A673 (cell line): ENCODE measurements at regions not wholly inside any gene's neighbourhood (a gene's known extent, or its start where the extent isn't known, plus 50 kb on each side); places are given as distances from the start of the nearest gene placed in this dataset.

Experiments used
- BruUV-seq: library from RNA; stranded (reverse); fragments of 400-500 nt; replicated peaks from 2 replicates; lab custom pipeline; 2021; lab: Mats Ljungman, UMichigan
- CTCF ChIA-PET: fragments of 300-600 bp; sonication (Branson Sonifier 250); formaldehyde crosslinking; loops from one replicate; lab custom pipeline; 2022; ENCODE audit warnings: antibody characterized with exemption; lab: Charles Lee
- POLR2A ChIA-PET: fragments of 300-600 bp; sonication (Branson Sonifier 250); formaldehyde crosslinking; loops from one replicate; lab custom pipeline; 2022; ENCODE audit warnings: antibody characterized with exemption; ENCODE audit not compliant: low non-redundant PET; lab: Charles Lee
- DNase-seq: peaks from one replicate; pipeline ENCODE4 v3.0.0-alpha.2; 2015; ENCODE audit warnings: low spot score
- H3K27ac ChIP-seq: fragments of 200-600 bp; sonication (generic); 2 replicates; pipeline ENCODE4 v1.5.1; 2016; ENCODE audit warnings: mixed run types, low read depth, mild to moderate bottlenecking, mixed read lengths, antibody characterized with exemption, low read length; ENCODE audit not compliant: poor library complexity, severe bottlenecking
- H3K27me3 ChIP-seq: fragments of 200-600 bp; sonication (generic); replicated peaks from 2 replicates; pipeline ENCODE4 v1.6.1; 2017; ENCODE audit warnings: mixed run types, low read depth, mild to moderate bottlenecking, mixed read lengths, antibody characterized with exemption, low read length; ENCODE audit not compliant: insufficient read depth, poor library complexity
- H3K36me3 ChIP-seq: fragments of 200-600 bp; sonication (generic); 2 replicates; pipeline ENCODE4 v1.6.1; 2016; ENCODE audit warnings: mixed run types, mild to moderate bottlenecking, mixed read lengths, antibody characterized with exemption, low read length; ENCODE audit not compliant: insufficient read depth, poor library complexity, severe bottlenecking
- H3K4me1 ChIP-seq: fragments of 200-600 bp; sonication (generic); 2 replicates; pipeline ENCODE4 v1.6.1; 2017; ENCODE audit warnings: mixed run types, mild to moderate bottlenecking, mixed read lengths, antibody characterized with exemption, low read length; ENCODE audit not compliant: insufficient read depth, poor library complexity, severe bottlenecking
- H3K4me3 ChIP-seq: fragments of 200-600 bp; sonication (generic); 2 replicates; pipeline ENCODE4 v1.5.1; 2016; ENCODE audit warnings: low read depth, mixed run types, mild to moderate bottlenecking, mixed read lengths, low read length; ENCODE audit not compliant: poor library complexity, severe bottlenecking
- H3K9me3 ChIP-seq: fragments of 200-600 bp; sonication (generic); 2 replicates; pipeline ENCODE4 v1.6.1; 2016; ENCODE audit warnings: mixed run types, low read depth, mild to moderate bottlenecking, mixed read lengths, antibody characterized with exemption, low read length; ENCODE audit not compliant: poor library complexity, severe bottlenecking
- CTCF ChIP-seq: fragments of 300-800, 200-600 bp; sonication (generic); conservative IDR thresholded peaks from 2 replicates; pipeline ENCODE4 v1.5.1; 2017; ENCODE audit warnings: low read depth, mild to moderate bottlenecking, antibody characterized with exemption, low read length, moderate library complexity, mixed read lengths
- EZH2 ChIP-seq: fragments of 200-600 bp; sonication (generic); IDR thresholded peaks from 2 replicates; pipeline ENCODE4 v1.6.1; 2017; ENCODE audit warnings: borderline replicate concordance, low read depth, mild to moderate bottlenecking, mixed read lengths, antibody characterized with exemption, low read length; ENCODE audit not compliant: poor library complexity, severe bottlenecking
- intact Hi-C: fragments of 100-400 bp; cut with micrococcal nuclease; formaldehyde crosslinking; loops from one replicate; pipeline ENCODE4 v1.10.0; 2022; ENCODE audit not compliant: unreplicated experiment

DNA sequence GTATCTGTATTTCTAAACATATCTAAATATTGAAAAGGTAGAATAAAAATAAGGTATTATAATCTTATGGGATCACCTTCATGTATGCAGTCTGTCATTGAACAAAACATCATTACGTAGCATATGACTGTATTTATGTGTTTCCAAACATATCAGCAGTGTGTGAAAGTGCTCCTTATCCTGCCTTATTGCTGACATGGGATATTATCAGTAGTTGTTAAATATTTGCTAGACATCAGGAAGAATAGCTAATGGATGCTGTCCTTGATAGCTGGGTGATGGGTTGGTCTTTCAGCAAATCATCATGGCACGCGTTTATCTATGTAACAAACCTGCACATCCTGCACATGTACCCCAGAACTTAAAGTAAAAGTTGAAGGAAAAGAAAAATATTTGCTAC lies 59.1 kb upstream of the FAM20A start:
- POLR2A ChIA-PET: no interaction called here
- no peak for TF ChIP-seq EZH2
- TF ChIP-seq CTCF: no peak
- BruUV-seq: no TSS peak

DNA sequence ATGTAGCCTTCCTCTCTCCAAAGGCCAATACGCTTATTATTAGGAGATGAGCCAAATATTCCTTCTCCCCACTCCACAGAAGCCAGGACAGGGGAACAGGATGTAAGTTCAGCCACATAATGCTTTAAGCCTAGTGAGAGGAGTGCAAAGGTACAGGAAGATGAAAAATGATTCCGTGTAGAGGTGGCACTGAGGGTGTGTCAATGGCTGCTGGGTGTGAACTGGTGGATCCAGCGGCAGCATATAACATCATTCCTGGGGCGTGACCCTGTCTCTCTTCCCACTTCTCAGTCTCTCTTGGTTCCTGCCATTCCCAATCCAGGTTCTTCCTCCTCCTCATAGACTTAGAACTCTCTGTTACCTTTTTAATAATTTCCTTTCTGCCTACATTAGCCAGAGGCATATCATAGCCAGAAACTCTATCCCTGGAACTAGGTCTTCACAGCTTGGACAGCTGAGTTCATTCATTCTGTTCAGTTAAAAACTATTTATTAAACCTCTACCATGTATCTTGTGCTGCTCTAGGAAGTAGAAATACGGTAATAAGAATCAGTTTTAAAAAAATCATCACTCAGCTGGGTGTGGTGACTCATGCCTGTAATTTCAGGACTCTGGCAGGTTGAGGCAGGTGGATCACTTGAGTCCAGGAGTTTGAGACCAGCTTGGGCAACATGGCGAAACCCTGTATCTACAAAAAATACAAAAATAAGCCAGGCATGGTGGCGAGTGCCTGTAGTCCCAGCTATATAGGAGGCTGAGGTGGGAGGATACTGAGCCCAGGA lies 58.0 kb upstream of the FAM20A start:
- ChIA-PET CTCF (no interaction called here), POLR2A (no interaction called here)
- no peaks in the 10 kb centered on the region for H3K4me1 ChIP-seq
- DNase-seq: no peak
- no peak for TF ChIP-seq EZH2
- no peak for TF ChIP-seq CTCF
- H3K4me3 ChIP-seq: no peak overlapping the region
- H3K27me3 ChIP-seq: peaks cover 4% of the 10 kb centered on the region
- BruUV-seq: no TSS peak
- no peaks in the 10 kb centered on the region for H3K9me3 ChIP-seq
- intact Hi-C loops: no loop called here
- no peak overlapping the region for H3K27ac ChIP-seq
- H3K36me3 ChIP-seq: no peaks in the 10 kb centered on the region

More for the DNA sequence above, 59.1 kb upstream of the FAM20A start:
- Histone ChIP-seq H3K27ac (no peak overlapping the region), H3K9me3 (no peaks in the 10 kb centered on the region), H3K4me3 (no peak overlapping the region), H3K27me3 (peaks cover 4% of the 10 kb centered on the region), H3K36me3 (no peaks in the 10 kb centered on the region), H3K4me1 (no peaks in the 10 kb centered on the region)
- intact Hi-C loops: no loop called here
- CTCF ChIA-PET: no interaction called here
- DNase-seq: no peak

GRCh38 chr17:68657576-68657975 lies 56.4 kb upstream of the FAM20A start:
- POLR2A ChIA-PET: no interaction called here

More at GRCh38 chr17:68657576-68657975, 56.4 kb upstream of the FAM20A start:
- Histone ChIP-seq H3K36me3 (no peaks in the 10 kb centered on the region), H3K27ac (no peak overlapping the region), H3K4me3 (no peak overlapping the region), H3K27me3 (peaks cover 4% of the 10 kb centered on the region), H3K9me3 (no peaks in the 10 kb centered on the region), H3K4me1 (no peaks in the 10 kb centered on the region)
- TF ChIP-seq EZH2: no peak
- TF ChIP-seq CTCF: no peak
- BruUV-seq: no TSS peak
- DNase-seq: no peak
- intact Hi-C loops: no loop called here
- CTCF ChIA-PET: no interaction called here
